DMS53 (cell line): ENCODE measurements at regions not wholly inside any gene's neighbourhood (a gene's known extent, or its start where the extent isn't known, plus 50 kb on each side); places are given as distances from the start of the nearest gene placed in this dataset.

Source experiments
- DNase-seq: peaks from one replicate; lab custom pipeline; 2025; lab: John Stamatoyannopoulos, UW

GRCh38 chr1:147811273-147811672 is 50.9 kb upstream of the GJA5 start:
- DNase-seq: no peak

DNA sequence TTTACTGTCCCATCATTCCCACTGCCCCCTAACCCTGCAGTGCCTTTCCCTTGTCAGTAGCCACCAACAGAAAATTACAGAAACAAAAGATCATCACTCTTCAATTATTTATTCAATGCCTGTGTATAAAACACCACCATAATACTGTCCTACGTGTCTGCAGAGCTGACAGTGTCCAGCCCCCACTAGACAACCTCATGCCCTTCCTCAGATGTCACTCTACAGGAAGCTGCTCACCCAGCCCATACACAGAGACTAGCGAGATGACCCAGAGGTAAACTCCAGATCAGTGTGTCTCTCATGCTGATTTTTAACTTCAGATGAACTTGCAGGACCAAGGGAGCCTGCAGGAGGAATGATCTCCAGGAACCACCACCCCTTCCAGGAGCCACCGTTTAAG is 51.3 kb upstream of the GJA5 start:
- DNase-seq: no peak

DNA sequence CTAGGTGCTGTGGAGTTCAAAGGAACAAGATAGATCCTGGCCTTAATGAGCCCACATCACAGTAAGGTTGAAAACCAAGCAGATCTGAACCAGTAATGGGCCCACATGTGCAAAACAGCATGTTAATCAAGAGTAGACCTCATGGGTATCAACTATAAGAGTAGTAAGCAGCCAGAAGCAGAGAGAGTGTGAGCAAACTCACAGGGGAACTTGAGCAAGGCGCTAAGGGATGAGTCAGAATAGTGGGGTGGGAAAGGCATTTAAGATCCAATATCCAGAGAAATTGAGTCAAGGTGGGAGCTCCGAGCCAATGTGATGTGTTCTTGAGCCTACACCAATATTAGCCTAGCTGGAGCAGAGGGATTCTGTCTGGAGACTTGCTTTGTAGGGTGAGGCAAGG is 52.4 kb upstream of the GJA5 start:
- no peak for DNase-seq

DNA sequence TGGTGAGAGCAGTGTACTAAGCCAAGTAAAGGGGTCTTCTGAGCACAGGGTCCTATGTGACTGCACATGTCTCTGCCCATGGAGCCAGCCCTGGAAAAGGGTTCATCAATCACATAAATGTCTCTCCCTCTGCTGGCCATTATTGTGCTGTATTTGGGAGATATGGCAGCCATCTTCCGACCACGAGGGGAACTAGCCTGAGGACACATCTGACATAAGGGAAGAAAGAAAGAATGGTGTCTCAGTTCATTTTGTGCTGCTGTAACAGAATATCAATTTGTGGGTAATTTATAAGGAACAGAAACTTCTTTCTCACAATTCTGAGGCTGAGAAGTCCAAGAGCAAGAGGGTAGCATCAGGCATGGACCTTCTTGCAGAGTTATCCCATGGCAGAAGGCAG is 55.1 kb upstream of the GJA5 start:
- DNase-seq: peak; percentile 5

DNA sequence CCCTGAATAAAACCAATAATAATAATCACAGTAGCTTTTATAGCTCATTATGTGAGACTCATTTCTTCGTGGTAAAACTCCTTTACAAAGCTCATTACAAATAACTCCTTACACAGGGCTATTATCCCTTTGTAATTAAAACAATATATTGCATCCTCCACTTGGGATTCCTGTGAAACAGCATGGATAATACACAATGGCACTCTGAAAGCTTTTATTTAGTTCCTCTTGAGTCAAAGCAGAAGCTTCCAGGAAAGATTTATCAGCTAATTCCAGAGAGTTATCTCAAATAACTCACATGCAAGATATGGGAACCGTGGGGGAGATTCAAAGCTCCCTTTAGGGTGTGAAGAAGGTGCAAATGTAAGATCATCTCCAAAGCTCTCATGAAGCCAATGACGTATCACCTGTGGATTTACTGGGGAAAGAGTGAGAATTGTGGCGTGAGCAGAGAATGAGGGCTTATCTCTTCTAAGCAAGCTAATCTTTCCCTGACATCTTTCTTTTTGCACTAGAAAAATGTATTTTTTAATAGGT is 60.4 kb upstream of the GJA5 start:
- DNase-seq: no peak

DNA sequence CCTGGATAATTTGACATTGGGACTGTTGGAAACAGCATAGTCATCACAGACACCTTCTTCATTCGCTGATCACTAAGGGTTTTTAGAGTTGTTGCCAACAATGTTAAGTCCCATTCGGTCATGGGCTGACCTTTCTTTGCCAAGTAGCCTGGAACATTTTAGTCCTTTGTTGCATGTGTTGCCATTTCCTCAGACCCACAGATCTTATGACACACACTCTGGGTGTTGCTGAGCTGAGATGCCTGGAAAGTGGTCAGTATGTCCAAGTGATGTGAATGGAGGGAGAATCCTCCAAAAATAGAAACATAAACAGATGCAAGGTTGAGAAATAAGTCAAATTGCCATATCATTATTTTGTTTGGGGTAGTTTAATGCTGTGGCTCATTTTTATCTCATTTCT is 61.5 kb upstream of the GJA5 start:
- DNase-seq: no peak

- DNase-seq: no peak
These were observed 61.9 kb upstream of the GJA5 start for GRCh38 chr1:147822292-147822691.

DNA sequence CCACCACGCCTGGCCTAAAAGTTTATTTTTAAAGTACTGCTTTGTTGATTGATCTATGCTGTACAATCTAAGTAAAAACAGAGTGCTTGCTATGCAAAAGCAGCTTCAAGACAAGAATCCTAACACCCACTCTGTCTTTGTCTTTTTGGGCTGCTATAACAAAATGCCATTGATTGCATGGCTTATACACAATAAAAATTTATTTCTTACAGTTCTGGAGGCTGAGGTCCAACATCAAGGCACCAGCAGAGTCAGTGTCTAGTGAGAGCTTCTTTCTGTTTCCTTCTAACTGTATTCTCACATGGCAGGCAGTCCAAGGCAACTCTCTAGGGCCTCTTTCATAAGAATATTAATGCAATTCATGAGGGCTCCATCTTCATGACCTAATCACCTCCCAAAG is 63.6 kb upstream of the GJA5 start:
- DNase-seq: no peak

GRCh38 chr1:147824798-147825197 is 64.4 kb upstream of the GJA5 start:
- DNase-seq: no peak

DNA sequence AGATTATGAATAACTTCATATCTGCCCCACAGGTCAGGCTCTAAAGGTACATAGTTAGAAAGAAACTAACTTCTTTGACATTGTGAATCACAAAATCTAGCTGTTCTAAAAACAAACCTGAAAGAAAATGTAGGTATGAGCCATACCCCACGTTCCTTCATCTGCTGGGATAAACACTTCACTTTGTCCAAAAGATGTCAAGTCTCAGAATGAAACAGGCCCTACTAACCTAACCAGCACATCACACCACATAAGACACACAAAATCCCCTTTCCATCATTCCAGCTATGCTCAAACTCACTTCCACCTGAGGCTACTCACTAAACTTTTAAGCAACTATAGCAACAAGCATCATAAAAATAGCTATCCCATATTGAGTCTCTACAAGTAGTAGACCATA is 65.2 kb upstream of the GJA5 start:
- DNase-seq: no peak

GRCh38 chr1:147826259-147826658 is 65.9 kb upstream of the GJA5 start:
- no peak for DNase-seq

DNA sequence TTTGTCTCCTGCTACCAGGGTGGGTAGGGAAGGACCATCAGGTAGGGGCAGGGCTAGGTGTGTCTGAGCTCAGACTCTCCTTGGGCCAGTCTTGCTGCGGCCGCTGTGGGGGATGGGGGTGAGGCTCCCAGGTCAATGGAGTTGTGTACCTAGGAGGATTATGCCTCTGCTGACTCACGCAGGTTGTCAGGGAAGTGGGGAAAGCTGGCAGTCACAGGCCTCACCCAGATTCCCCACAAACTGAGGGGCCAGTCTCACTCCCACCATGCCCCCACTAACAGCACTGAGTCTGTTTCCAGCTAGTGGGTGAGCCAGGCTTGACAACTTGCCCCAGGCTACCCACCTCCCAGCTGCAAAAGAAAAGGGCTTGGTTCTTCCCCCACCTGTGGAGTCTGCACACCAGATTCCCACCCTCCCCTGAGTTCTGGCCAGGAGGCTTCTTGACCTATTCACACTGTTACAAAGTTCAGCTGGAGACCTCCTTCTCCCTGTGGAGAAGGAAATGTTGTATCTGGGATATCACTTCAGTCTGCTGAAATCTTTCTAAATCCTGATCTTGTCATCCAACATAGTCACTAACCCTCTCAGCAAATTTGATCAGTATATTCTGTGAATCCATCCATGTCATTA is 69.2 kb upstream of the GJA8 start:
- DNase-seq: peak; percentile 7

DNA sequence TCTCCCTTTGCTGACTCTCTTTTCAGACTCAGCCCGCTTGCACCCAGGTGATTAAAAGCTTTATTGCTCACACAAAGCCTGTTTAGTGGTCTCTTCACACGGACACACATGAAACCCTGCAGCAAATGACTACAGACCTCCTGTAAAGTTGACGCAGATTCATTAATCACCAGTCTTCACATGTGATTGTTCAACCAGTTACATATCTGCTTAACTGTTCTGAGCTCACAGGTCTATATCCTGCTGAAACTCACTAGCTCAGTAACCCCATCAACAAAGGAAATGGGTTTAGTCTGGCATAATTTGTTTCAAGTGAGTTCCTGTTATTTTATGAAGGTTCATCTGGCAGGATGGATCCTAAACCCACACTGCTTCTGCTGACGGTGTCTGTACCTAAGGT is 68.4 kb upstream of the GJA8 start:
- DNase-seq: no peak

DNA sequence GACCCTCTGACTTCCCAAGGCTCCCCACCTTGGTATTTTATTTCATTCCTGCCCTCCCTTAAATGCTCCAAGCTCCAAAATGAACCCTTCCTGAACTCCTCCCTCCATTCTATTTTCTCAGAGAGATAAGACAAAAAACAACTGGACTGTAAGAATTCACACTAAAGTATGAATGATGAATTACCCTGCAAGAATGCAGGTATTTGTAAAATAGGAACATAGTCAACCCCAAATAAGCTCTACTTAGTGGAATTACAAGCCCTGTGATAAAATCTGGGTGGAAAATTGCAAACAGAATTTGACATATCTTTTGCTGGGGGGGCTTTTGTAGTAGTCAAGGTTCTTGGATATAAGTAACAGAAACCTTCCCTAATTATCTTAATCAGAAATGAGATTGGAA is 67.8 kb upstream of the GJA8 start:
- no peak for DNase-seq

- DNase-seq: no peak
These were observed 65.2 kb upstream of the GJA8 start for GRCh38 chr1:147837129-147837963.

- peak; percentile 63 for DNase-seq
These were observed 64.7 kb upstream of the GJA8 start for GRCh38 chr1:147837964-147838292.

DNA sequence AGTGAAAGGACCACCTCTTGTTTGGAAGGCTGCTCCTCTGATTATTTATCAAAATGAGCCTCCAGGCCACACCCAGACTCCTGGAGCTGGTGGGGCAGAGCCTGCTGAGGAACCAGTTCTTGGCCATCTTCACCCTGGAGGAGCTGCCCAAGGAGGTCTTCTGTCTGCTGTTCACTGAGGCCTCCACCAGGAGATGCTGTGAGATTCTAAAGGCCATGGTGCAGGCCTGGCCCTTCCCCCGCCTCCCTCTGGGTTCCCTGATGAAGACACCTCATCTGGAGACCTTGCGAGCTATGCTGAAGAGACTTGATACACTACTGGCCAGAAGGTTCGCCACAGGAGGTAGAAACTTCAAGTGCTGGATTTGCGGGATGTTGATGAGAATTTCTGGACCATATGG is 61.7 kb upstream of the GJA8 start:
- DNase-seq: peak; percentile 40

DNA sequence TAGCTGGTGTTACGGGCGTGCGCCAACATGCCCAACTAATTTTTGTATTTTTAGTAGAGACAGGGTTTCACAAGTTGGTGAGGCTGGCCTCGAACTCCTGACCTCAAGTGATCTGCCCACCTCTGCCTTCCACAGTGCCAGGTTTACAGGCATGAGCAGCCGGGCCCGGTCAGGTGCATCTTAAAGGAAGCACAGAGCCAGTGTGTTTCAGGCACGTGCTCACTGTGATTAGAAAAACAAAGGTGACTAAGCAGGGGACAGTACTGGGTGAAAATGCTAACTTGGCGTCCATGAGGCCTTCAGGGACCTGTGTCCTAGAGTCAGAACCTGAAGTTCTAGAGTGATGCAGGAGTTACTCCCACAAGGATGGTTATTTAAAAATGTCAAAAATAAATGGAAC is 60.0 kb upstream of the GJA8 start:
- no peak for DNase-seq

- DNase-seq: no peak
These were observed 59.1 kb upstream of the GJA8 start for GRCh38 chr1:147843486-147843885.

DNA sequence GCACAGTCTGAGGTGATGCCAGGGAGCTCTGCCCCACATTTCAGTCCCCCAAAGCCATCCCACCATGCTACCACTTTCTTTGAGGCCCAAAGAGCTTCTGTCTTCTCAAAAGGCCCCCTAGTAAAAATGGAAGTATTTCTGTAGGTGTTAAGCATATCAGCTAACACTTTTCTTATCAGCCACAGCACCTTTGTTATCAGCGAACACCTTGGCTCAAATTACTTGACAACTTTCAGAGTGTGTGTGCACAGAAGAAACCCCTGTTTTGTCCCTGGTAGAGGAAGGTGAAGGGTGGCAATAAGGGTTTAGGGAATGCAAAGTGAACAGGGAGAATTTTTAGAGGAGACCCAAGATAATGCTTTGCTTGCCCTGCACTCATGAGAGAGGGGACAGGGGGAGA is 54.8 kb upstream of the GJA8 start:
- no peak for DNase-seq

GRCh38 chr1:147849098-147849895 is 53.3 kb upstream of the GJA8 start:
- peak; percentile 52 for DNase-seq

DNA sequence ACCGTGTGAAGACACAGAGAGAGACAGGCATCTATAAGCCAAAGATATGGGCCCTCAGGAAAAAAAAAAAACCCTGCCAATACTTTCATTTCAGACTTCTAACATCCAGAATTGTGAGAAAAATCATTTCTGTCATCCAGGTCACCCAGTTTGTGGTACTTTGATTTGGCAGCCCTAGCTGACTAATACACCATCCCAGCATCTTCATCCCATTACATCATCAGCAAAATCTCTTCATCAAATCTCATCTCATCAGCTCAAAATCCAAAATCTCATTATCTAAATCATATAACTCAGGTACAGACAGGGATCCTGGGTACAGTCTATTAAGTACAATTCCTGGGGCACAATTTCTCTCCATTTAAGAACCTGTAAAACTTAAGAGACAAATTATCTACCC is 51.9 kb upstream of the GJA8 start:
- DNase-seq: peak; percentile 44

- peak; percentile 94 for DNase-seq
These were observed 51.4 kb upstream of the GJA8 start for GRCh38 chr1:147851149-147851548.
